ENCODE measurements at regions not wholly inside any gene's neighbourhood (a gene's known extent, or its start where the extent isn't known, plus 50 kb on each side); places are given as distances from the start of the nearest gene placed in this dataset.
"Not testable (repeated sequence)": the region's sequence is repeated elsewhere in the genome, so short reads cannot be mapped to it uniquely, and the experiment has no call there.

- DNase-seq = no peak
Observed at GRCh38 chr15:25250011-25250596, 188.7 kb downstream of the UBE3A start.

- DNase-seq = no peak
Observed at GRCh38 chr15:25250906-25251622, 187.8 kb downstream of the UBE3A start.

GRCh38 chr15:25251700-25252390 is 187.0 kb downstream of the UBE3A start:
- DNase-seq = no peak

GRCh38 chr15:25253048-25253973 is 185.5 kb downstream of the UBE3A start:
- DNase-seq = not testable (repeated sequence)

GRCh38 chr15:25268166-25268565 is 170.7 kb downstream of the UBE3A start:
- DNase-seq = no peak
